GM23248 (cell line): ENCODE measurements at regions not wholly inside any gene's neighbourhood (a gene's known extent, or its start where the extent isn't known, plus 50 kb on each side); places are given as distances from the start of the nearest gene placed in this dataset.

ENCODE experiments used
- EZH2 ChIP-seq: fragments of 200-600 bp; sonication (generic); IDR thresholded peaks from 2 replicates; pipeline ENCODE4 v1.6.1; 2018; ENCODE audit warnings: antibody characterized with exemption, mild to moderate bottlenecking; ENCODE audit not compliant: insufficient read depth, poor library complexity, severe bottlenecking
- EZH2phosphoT487 ChIP-seq: fragments of 200-600 bp; sonication (generic); IDR thresholded peaks from 2 replicates; pipeline ENCODE4 v1.6.1; 2018; ENCODE audit warnings: antibody characterized with exemption, moderate library complexity, mild to moderate bottlenecking, low read depth; ENCODE audit not compliant: insufficient read depth

GRCh38 chr2:15784106-15784885 lies 156.1 kb upstream of the MYCN start:
- TF ChIP-seq EZH2 (no peak), EZH2phosphoT487 (no peak)
